Spinal cord (tissue), 9 donors: ENCODE measurements at regions not wholly inside any gene's neighbourhood (a gene's known extent, or its start where the extent isn't known, plus 50 kb on each side); places are given as distances from the start of the nearest gene placed in this dataset.
A peak's percentile ranks its signal among the peaks of the same experiment; 100 is the strongest.

Experiments
- DNase-seq, 6 donors: peaks; one replicate each; pipeline versions ENCODE4 v3.0.0 to v3.0.0-alpha.2; 2013 to 2015; ENCODE audit warnings: low spot score in 6 of 6, low read depth in 4 of 6
- H3K27ac ChIP-seq: one replicate; pipeline ENCODE4 v1.5.1; 2013; ENCODE audit warnings: low read depth, low read length, control low read depth
- H3K27me3 ChIP-seq: one replicate; pipeline ENCODE4 v1.6.1; 2013; ENCODE audit warnings: low read length; ENCODE audit not compliant: control insufficient read depth, insufficient read depth
- H3K36me3 ChIP-seq: one replicate; pipeline ENCODE4 v1.6.1; 2013; ENCODE audit warnings: low read length; ENCODE audit not compliant: control insufficient read depth, insufficient read depth
- H3K4me1 ChIP-seq: one replicate; pipeline ENCODE4 v1.6.1; 2013; ENCODE audit warnings: low read length; ENCODE audit not compliant: control insufficient read depth, insufficient read depth
- H3K4me3 ChIP-seq: one replicate; pipeline ENCODE4 v1.5.1; 2013; ENCODE audit warnings: low read depth, low read length, control low read depth
- H3K9me3 ChIP-seq: one replicate; pipeline ENCODE4 v1.6.1; 2013; ENCODE audit warnings: low read length; ENCODE audit not compliant: control insufficient read depth, insufficient read depth
- WGBS: methylation state at CpG from one replicate; pipeline ENCODE4 v1.1.5; 2013; ENCODE audit warnings: missing lambda C conversion rate; ENCODE audit not compliant: insufficient coverage; 5-methylcytosine and 5-hydroxymethylcytosine counted together
- donor health status: healthy.

DNA sequence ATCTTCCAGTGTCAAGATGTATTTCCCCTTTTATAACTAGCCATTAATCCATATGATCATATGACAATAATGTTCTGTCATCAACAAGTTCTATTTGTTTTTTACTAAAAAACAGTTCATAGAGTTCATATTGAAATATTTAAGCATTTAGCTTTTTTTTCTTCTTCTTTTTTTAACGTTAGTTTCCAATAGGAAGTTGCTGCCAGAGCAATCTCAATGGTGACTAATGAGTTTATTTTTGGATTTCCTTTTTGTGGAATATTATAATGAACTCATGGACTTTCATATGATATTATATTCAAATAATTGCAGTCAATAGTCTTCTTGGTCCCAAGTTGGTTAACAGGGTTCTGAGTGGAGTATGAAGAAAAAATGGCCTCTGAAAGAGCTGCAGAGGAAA lies 343.3 kb downstream of the BCKDHB start:
- Histone ChIP-seq H3K27ac (no peak overlapping the region), H3K27me3 (no peaks in the 10 kb centered on the region), H3K9me3 (peaks cover 2% of the 10 kb centered on the region), H3K4me3 (no peak overlapping the region), H3K4me1 (no peaks in the 10 kb centered on the region), H3K36me3 (no peaks in the 10 kb centered on the region)
- no CpG with 5 or more reads among the region's 1 CpG for WGBS
- DNase-seq: no peak

DNA sequence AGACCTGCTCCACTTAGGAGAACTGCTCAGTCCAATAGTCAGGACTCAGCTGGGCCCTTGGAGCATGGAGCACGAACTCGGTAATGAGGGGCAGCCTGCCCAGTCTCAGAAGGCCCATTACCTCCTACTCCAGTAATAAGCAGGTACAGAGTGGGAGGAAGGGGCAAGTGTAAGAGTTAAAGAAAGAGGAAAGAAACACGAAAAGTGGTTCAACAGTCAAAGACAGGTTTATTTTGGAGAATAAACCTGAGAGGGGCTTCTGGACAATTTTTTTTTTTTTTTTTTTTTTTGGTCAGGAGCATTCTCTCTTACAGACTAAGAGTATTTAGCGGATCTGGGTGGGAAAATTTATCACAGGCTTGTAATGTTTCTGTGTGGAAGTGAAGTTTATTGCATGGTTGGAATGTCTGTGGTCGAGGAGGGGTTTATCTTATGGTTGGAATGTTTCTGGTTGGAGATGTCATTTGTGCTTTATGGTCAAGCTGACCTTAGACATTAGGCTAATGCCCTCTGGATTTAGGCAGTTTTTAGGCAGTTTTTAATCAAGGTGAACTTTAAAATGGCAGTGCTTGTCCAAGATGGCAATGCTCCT lies 340.1 kb downstream of the BCKDHB start:
- 88% methylated on average over 2 of the region's 5 CpGs for WGBS
- Histone ChIP-seq H3K27me3 (no peaks in the 10 kb centered on the region), H3K4me1 (no peaks in the 10 kb centered on the region), H3K27ac (no peak overlapping the region), H3K9me3 (peaks cover 2% of the 10 kb centered on the region), H3K4me3 (no peak overlapping the region), H3K36me3 (no peaks in the 10 kb centered on the region)
- DNase-seq: no peak

DNA sequence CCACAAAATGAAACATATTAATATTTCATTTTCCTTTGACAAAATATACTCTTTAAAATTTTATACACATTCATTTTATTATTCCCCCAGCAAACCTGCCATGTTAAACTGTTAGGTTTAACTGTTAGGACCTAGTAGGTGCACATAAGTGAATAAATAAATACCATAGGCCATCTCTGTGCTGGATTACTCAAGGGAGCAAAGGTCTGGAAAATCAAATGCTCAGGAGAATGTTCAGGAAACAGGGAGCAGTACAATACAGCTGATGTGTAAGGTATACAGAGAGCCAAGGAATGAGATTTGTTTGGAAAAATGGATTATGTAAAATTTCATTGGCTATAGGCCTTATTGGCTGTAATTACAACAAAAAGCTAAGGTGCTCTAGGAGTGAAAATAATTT lies 339.3 kb downstream of the BCKDHB start:
- no peak overlapping the region for H3K4me3 ChIP-seq
- no peaks in the 10 kb centered on the region for H3K27me3 ChIP-seq
- peaks cover 2% of the 10 kb centered on the region for H3K9me3 ChIP-seq
- H3K27ac ChIP-seq: no peak overlapping the region
- no peaks in the 10 kb centered on the region for H3K4me1 ChIP-seq
- no peaks in the 10 kb centered on the region for H3K36me3 ChIP-seq
- DNase-seq: no peak

DNA sequence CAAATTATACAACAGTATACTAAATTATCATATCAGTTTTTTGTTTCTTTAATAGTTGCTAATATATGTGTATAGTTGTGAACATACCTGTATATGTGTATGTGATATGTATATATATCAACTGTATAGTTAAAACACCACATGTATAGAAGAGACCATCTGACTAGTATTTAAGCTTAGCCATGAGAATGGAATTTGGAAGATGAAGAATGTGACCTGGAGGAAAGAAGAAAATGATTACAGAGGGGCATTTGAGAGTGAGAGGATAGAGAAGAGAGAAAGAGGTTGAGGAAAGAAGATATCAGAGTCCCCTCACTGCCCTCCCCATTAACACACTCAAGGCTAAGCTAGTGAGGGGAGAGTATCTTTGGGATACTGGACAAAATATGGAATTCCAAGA lies 335.9 kb downstream of the BCKDHB start:
- H3K36me3 ChIP-seq: no peaks in the 10 kb centered on the region
- H3K9me3 ChIP-seq: peaks cover 2% of the 10 kb centered on the region
- no peak for DNase-seq
- H3K4me1 ChIP-seq: no peaks in the 10 kb centered on the region
- no peak overlapping the region for H3K27ac ChIP-seq
- H3K27me3 ChIP-seq: no peaks in the 10 kb centered on the region
- no peak overlapping the region for H3K4me3 ChIP-seq

- H3K4me1 ChIP-seq: no peaks in the 10 kb centered on the region
- no peak overlapping the region for H3K27ac ChIP-seq
- no peaks in the 10 kb centered on the region for H3K27me3 ChIP-seq
- no peak overlapping the region for H3K4me3 ChIP-seq
- no peaks in the 10 kb centered on the region for H3K9me3 ChIP-seq
- H3K36me3 ChIP-seq: no peaks in the 10 kb centered on the region
- peak in 1 of 6 donors; percentile 66 for DNase-seq
Observed at GRCh38 chr6:80441131-80441530, 334.7 kb downstream of the BCKDHB start.

DNA sequence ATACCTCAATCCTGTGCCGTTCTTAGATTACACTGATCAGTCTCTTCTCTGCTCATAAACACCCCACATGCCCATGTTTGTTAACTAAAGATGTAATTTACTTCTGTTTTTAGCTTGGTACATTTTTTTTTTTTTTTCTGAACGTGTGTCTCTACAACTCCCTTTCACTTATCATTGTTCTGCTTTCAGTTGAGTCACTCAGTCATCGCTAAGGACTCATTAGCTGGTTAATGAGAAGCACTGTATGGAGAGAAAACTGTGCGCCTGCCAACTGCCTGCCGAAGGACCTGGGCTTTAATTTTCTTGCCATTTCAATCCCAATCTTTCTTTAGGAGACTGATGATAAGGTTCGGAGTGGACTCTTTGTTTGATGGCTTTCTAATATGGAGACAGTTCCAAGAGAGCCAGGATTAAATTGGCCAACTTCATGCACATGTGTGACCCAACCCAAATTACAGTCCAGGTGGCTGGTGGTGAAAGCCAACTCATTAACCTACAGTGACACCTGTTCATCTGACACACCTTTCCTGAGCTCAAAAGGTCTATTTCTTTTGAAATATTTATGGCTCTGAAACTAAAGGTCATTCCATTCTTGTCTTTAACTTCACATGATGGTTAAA lies 334.1 kb downstream of the BCKDHB start:
- peak in 1 of 6 donors; percentile 32 for DNase-seq
- no CpG with 5 or more reads among the region's 6 CpGs for WGBS
- Histone ChIP-seq H3K36me3 (no peaks in the 10 kb centered on the region), H3K9me3 (no peaks in the 10 kb centered on the region), H3K4me1 (no peaks in the 10 kb centered on the region), H3K27me3 (no peaks in the 10 kb centered on the region), H3K4me3 (no peak overlapping the region), H3K27ac (no peak overlapping the region)

- no peaks in the 10 kb centered on the region for H3K4me1 ChIP-seq
Observed at GRCh38 chr6:80439721-80440470, 333.4 kb downstream of the BCKDHB start.

GRCh38 chr6:80438772-80439171 lies 332.3 kb downstream of the BCKDHB start:
- WGBS: 20% methylated on average over 1 of the region's 2 CpGs

More at GRCh38 chr6:80439721-80440470, 333.4 kb downstream of the BCKDHB start:
- Histone ChIP-seq H3K9me3 (no peaks in the 10 kb centered on the region), H3K36me3 (no peaks in the 10 kb centered on the region), H3K4me3 (no peak overlapping the region), H3K27me3 (no peaks in the 10 kb centered on the region), H3K27ac (no peak overlapping the region)
- peak in 1 of 6 donors; percentile 10 for DNase-seq

GRCh38 chr6:80437801-80438200 lies 331.3 kb downstream of the BCKDHB start:
- WGBS: 83% methylated on average over 1 of the region's 5 CpGs
- H3K36me3 ChIP-seq: no peaks in the 10 kb centered on the region
- peaks cover 5% of the 10 kb centered on the region for H3K4me1 ChIP-seq
- H3K9me3 ChIP-seq: no peaks in the 10 kb centered on the region
- DNase-seq: no peak
- no peaks in the 10 kb centered on the region for H3K27me3 ChIP-seq
- H3K4me3 ChIP-seq: no peak overlapping the region
- no peak overlapping the region for H3K27ac ChIP-seq

More at GRCh38 chr6:80438772-80439171, 332.3 kb downstream of the BCKDHB start:
- no peaks in the 10 kb centered on the region for H3K9me3 ChIP-seq
- H3K4me3 ChIP-seq: no peak overlapping the region
- no peaks in the 10 kb centered on the region for H3K4me1 ChIP-seq
- no peaks in the 10 kb centered on the region for H3K27me3 ChIP-seq
- peak in 2 of 6 donors; percentile 48 to 61 for DNase-seq
- no peak overlapping the region for H3K27ac ChIP-seq
- H3K36me3 ChIP-seq: no peaks in the 10 kb centered on the region

DNA sequence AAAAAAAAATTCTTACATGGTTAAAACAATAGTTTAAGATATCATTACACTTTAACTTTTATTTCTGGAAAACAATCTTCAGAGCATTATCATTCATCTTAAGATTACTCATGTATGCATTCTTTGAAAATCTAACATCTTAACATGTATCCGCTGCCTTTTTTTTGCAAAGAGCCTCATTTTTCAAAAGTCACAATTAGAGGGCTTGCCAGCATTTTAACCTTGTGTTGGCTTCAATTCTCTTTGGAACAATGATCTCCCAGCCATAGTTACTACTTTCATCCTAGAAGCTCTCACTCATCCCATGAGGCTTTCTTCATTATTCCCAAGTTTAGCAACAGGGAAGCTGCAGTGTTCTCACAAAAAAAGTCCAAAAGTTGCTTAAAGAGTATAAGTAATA lies 330.8 kb downstream of the BCKDHB start:
- Histone ChIP-seq H3K9me3 (no peaks in the 10 kb centered on the region), H3K4me3 (no peak overlapping the region), H3K27ac (no peak overlapping the region), H3K4me1 (peaks cover 5% of the 10 kb centered on the region), H3K27me3 (no peaks in the 10 kb centered on the region), H3K36me3 (no peaks in the 10 kb centered on the region)
- DNase-seq: no peak
- 64% methylated on average over 1 of the region's 1 CpG for WGBS
